T-cell (primary cell): ENCODE measurements at regions not wholly inside any gene's neighbourhood (a gene's known extent, or its start where the extent isn't known, plus 50 kb on each side); places are given as distances from the start of the nearest gene placed in this dataset.

Experiments used
- ATAC-seq, 4 experiments: fragments of 200-7000 bp in 3 of 4; fragments of 150-1000 bp in 1 of 4; cut with Tn5 transposase; replicated peaks in 1 of 4; 1 replicate in 3 of 4; 2 replicates in 1 of 4; pipeline ENCODE4 v1.10.0; 2021; ENCODE audit warnings: moderate library complexity in 3 of 4, mild to moderate bottlenecking in 2 of 4, moderate number of reproducible peaks in 1 of 4
- CTCF ChIA-PET, 2 donors: fragments of 300-600 bp; sonication (Branson Sonifier 250); formaldehyde crosslinking; loops; one replicate each; lab custom pipeline; 2022; ENCODE audit warnings: antibody characterized with exemption in 2 of 2; lab: Charles Lee
- POLR2A ChIA-PET, 2 donors: fragments of 300-600 bp; sonication (Branson Sonifier 250); formaldehyde crosslinking; loops; one replicate each; lab custom pipeline; 2022; ENCODE audit warnings: antibody characterized with exemption in 2 of 2; lab: Charles Lee
- DNase-seq, 35 experiments: peaks; one replicate each; pipeline versions ENCODE4 v3.0.0 to v3.0.0-alpha.2; 2013 to 2023
- H3K27ac ChIP-seq: one replicate; pipeline ENCODE4 v1.5.1; 2013; ENCODE audit warnings: low read length
- H3K27me3 ChIP-seq, 2 experiments: replicated peaks in 1 of 2; 1 replicate in 1 of 2; 2 replicates in 1 of 2; pipeline versions ENCODE4 v1.6.1 to v1.7.0; 2013; ENCODE audit warnings: low read length in 1 of 2, mixed read lengths in 1 of 2; ENCODE audit not compliant: control insufficient read depth in 2 of 2, insufficient read depth in 2 of 2; ENCODE audit errors: extremely low read depth in 1 of 2
- H3K36me3 ChIP-seq, 2 donors: 1 replicate in 1 of 2; 2 replicates in 1 of 2; pipeline versions ENCODE4 v1.6.1 to v1.7.0; 2013; ENCODE audit warnings: low read length in 1 of 2; ENCODE audit not compliant: control insufficient read depth in 2 of 2, insufficient read depth in 1 of 2; ENCODE audit errors: extremely low read depth in 1 of 2
- H3K4me1 ChIP-seq, 2 experiments: 1 replicate in 1 of 2; 2 replicates in 1 of 2; pipeline versions ENCODE4 v1.6.1 to v1.7.0; 2013; ENCODE audit warnings: low read length in 2 of 2, mixed read lengths in 1 of 2; ENCODE audit not compliant: insufficient read depth in 2 of 2, control insufficient read depth in 1 of 2; ENCODE audit errors: extremely low read depth in 1 of 2
- H3K4me3 ChIP-seq, 2 donors: 1 replicate in 1 of 2; 2 replicates in 1 of 2; pipeline versions ENCODE4 v1.5.1 to v1.7.0; 2013; ENCODE audit warnings: mild to moderate bottlenecking in 2 of 2, low read length in 1 of 2, moderate library complexity in 1 of 2; ENCODE audit not compliant: control insufficient read depth in 1 of 2; ENCODE audit errors: extremely low read depth in 1 of 2
- H3K9me3 ChIP-seq: 2 replicates; pipeline ENCODE4 v1.7.0; 2013
- H3K27ac Mint-ChIP-seq, 2 donors: one replicate each; pipeline ENCODE4 v1.8.0; 2020 to 2021; ENCODE audit warnings: mild to moderate bottlenecking in 2 of 2, mixed read lengths in 2 of 2
- H3K27me3 Mint-ChIP-seq, 2 donors: one replicate each; pipeline ENCODE4 v1.8.0; 2021 to 2022; ENCODE audit warnings: mixed read lengths in 2 of 2
- H3K36me3 Mint-ChIP-seq: one replicate; pipeline ENCODE4 v1.8.0; 2021; ENCODE audit warnings: mixed read lengths
- H3K4me1 Mint-ChIP-seq, 3 donors: one replicate each; pipeline ENCODE4 v1.8.0; 2020 to 2022; ENCODE audit warnings: mixed read lengths in 3 of 3, mild to moderate bottlenecking in 1 of 3
- H3K4me3 Mint-ChIP-seq, 3 donors: one replicate each; pipeline ENCODE4 v1.8.0; 2020 to 2022; ENCODE audit warnings: mild to moderate bottlenecking in 3 of 3, mixed read lengths in 3 of 3, moderate library complexity in 3 of 3
- H3K9me3 Mint-ChIP-seq, 3 donors: one replicate each; pipeline ENCODE4 v1.8.0; 2020 to 2022; ENCODE audit warnings: mixed read lengths in 3 of 3
- WGBS: methylation state at CpG from one replicate; pipeline ENCODE4 v1.1.5; 2013; ENCODE audit warnings: missing lambda C conversion rate; ENCODE audit not compliant: insufficient coverage; 5-methylcytosine and 5-hydroxymethylcytosine counted together

DNA sequence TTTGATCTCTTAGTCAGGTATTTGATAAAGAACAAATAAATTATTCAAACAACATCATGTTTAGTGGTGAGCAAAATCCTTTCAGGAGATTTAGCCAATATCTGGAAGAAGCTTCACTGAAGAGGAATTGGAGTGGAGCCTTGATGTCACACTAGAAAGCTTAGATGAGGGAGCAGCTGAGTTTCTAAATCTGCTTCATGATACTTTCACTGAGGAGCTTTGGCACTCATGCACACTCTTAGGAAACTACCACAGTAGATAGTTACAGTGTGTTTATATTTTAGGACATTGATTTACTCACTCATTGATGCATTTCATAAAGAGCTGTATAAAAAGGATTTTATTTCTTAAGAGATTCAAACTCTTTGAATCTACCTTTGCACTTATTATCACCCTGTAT is 366.2 kb upstream of the BTBD3 start:
- H3K27ac ChIP-seq: no peak overlapping the region
- Mint-ChIP-seq H3K4me1 (no peaks in the 10 kb centered on the region), H3K27ac (no peak overlapping the region), H3K4me3 (no peak overlapping the region), H3K9me3 (peaks cover 0 to 3% (median 2%) of the 10 kb centered on the region in 3 donors), H3K27me3 (no peaks in the 10 kb centered on the region), H3K36me3 (no peaks in the 10 kb centered on the region)
- no peaks in the 10 kb centered on the region for H3K9me3 ChIP-seq
- no peak overlapping the region for H3K4me3 ChIP-seq
- ChIA-PET POLR2A (no interaction called here), CTCF (interaction anchor here in 1 of 2 donors (0.6 kb wide), 1 partner anchor 8 kb away, joined by 3 read pairs; no protein-coding TSS in a partner anchor)
- DNase-seq (no peak), ATAC-seq (no peak)
- H3K4me1 ChIP-seq: no peaks in the 10 kb centered on the region
- H3K36me3 ChIP-seq: no peaks in the 10 kb centered on the region
- H3K27me3 ChIP-seq: no peaks in the 10 kb centered on the region

- WGBS: 77% methylated on average over 3 of the region's 4 CpGs
- no peaks in the 10 kb centered on the region for H3K4me1 Mint-ChIP-seq
- Histone ChIP-seq H3K27me3 (no peaks in the 10 kb centered on the region), H3K27ac (no peak overlapping the region), H3K4me1 (no peaks in the 10 kb centered on the region), H3K9me3 (no peaks in the 10 kb centered on the region), H3K36me3 (no peaks in the 10 kb centered on the region), H3K4me3 (no peak overlapping the region)
- no peak overlapping the region for H3K27ac Mint-ChIP-seq
- ChIA-PET POLR2A (no interaction called here), CTCF (no interaction called here)
- peaks cover 0 to 3% (median 3%) of the 10 kb centered on the region in 3 donors for H3K9me3 Mint-ChIP-seq
- no peak overlapping the region for H3K4me3 Mint-ChIP-seq
- no peak for DNase-seq
- no peaks in the 10 kb centered on the region for H3K27me3 Mint-ChIP-seq
- H3K36me3 Mint-ChIP-seq: no peaks in the 10 kb centered on the region
- ATAC-seq: no peak
These were observed 364.1 kb upstream of the BTBD3 start for GRCh38 chr20:11553603-11554002.

- Histone ChIP-seq H3K9me3 (no peaks in the 10 kb centered on the region), H3K4me3 (no peak overlapping the region), H3K4me1 (no peaks in the 10 kb centered on the region), H3K27me3 (no peaks in the 10 kb centered on the region), H3K27ac (no peak overlapping the region), H3K36me3 (no peaks in the 10 kb centered on the region)
- CTCF ChIA-PET: no interaction called here
- DNase-seq (no peak), ATAC-seq (no peak)
- no peak overlapping the region for H3K4me3 Mint-ChIP-seq
- WGBS: no CpG with 5 or more reads among the region's 2 CpGs
- no peak overlapping the region for H3K27ac Mint-ChIP-seq
- peaks cover 3 to 7% (median 7%) of the 10 kb centered on the region in 3 donors for H3K9me3 Mint-ChIP-seq
- no peaks in the 10 kb centered on the region for H3K36me3 Mint-ChIP-seq
- POLR2A ChIA-PET: no interaction called here
- H3K27me3 Mint-ChIP-seq: no peaks in the 10 kb centered on the region
- H3K4me1 Mint-ChIP-seq: no peaks in the 10 kb centered on the region
These were observed 362.2 kb upstream of the BTBD3 start for GRCh38 chr20:11555510-11555909.

DNA sequence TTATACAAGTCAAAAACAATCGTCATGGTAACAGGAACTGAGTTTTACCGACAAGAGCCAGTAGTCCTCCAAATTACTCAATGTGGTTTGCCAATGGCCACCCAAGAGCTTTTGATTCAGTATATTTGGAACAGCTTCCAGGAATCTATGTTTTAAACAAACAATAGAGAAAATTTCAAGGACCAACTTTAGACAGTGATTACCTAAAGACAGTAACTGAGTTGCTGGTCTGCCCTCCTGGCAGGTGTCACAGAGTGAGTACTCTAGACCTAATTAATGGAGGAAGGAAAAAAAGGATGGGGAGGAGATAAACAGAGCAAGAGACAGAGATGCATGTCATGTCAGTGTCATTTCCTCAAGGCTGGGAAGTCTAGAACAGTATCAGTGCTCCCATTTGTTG is 361.3 kb upstream of the BTBD3 start:
- H3K9me3 ChIP-seq: no peaks in the 10 kb centered on the region
- no peak overlapping the region for H3K27ac Mint-ChIP-seq
- DNase-seq (no peak), ATAC-seq (no peak)
- CTCF ChIA-PET: no interaction called here
- no peaks in the 10 kb centered on the region for H3K27me3 ChIP-seq
- no peaks in the 10 kb centered on the region for H3K4me1 ChIP-seq
- POLR2A ChIA-PET: no interaction called here
- H3K36me3 Mint-ChIP-seq: no peaks in the 10 kb centered on the region
- H3K4me3 ChIP-seq: no peak overlapping the region
- H3K27ac ChIP-seq: no peak overlapping the region
- WGBS: 86% methylated on average over 2 of the region's 2 CpGs
- no peaks in the 10 kb centered on the region for H3K4me1 Mint-ChIP-seq
- no peaks in the 10 kb centered on the region for H3K27me3 Mint-ChIP-seq
- H3K4me3 Mint-ChIP-seq: no peak overlapping the region
- no peaks in the 10 kb centered on the region for H3K36me3 ChIP-seq
- peaks cover 3 to 7% (median 7%) of the 10 kb centered on the region in 3 donors for H3K9me3 Mint-ChIP-seq

- CTCF ChIA-PET: no interaction called here
- H3K27me3 Mint-ChIP-seq: no peaks in the 10 kb centered on the region
- H3K4me3 Mint-ChIP-seq: no peak overlapping the region
- H3K4me1 Mint-ChIP-seq: no peaks in the 10 kb centered on the region
- H3K9me3 Mint-ChIP-seq: peaks cover 3 to 20% (median 11%) of the 10 kb centered on the region in 3 donors
- H3K9me3 ChIP-seq: no peaks in the 10 kb centered on the region
- H3K36me3 ChIP-seq: no peaks in the 10 kb centered on the region
- H3K27ac Mint-ChIP-seq: no peak overlapping the region
- H3K36me3 Mint-ChIP-seq: no peaks in the 10 kb centered on the region
- POLR2A ChIA-PET: no interaction called here
- H3K4me3 ChIP-seq: no peak overlapping the region
- no peak for ATAC-seq
- no peaks in the 10 kb centered on the region for H3K27me3 ChIP-seq
- no peak overlapping the region for H3K27ac ChIP-seq
- no peak for DNase-seq
- no CpG with 5 or more reads among the region's 5 CpGs for WGBS
- H3K4me1 ChIP-seq: no peaks in the 10 kb centered on the region
These were observed 353.2 kb upstream of the BTBD3 start for GRCh38 chr20:11564491-11564890.

GRCh38 chr20:11569163-11569562 is 348.5 kb upstream of the BTBD3 start:
- DNase-seq (no peak), ATAC-seq (no peak)
- Histone ChIP-seq H3K36me3 (no peaks in the 10 kb centered on the region), H3K9me3 (no peaks in the 10 kb centered on the region), H3K27me3 (no peaks in the 10 kb centered on the region), H3K27ac (no peak overlapping the region), H3K4me1 (no peaks in the 10 kb centered on the region), H3K4me3 (no peak overlapping the region)
- H3K36me3 Mint-ChIP-seq: no peaks in the 10 kb centered on the region
- no peaks in the 10 kb centered on the region for H3K27me3 Mint-ChIP-seq
- no peak overlapping the region for H3K4me3 Mint-ChIP-seq
- ChIA-PET POLR2A (no interaction called here), CTCF (no interaction called here)
- H3K4me1 Mint-ChIP-seq: no peaks in the 10 kb centered on the region
- H3K27ac Mint-ChIP-seq: no peak overlapping the region
- H3K9me3 Mint-ChIP-seq: peaks cover 3 to 14% (median 11%) of the 10 kb centered on the region in 3 donors
- WGBS: 40% methylated on average over 1 of the region's 5 CpGs

DNA sequence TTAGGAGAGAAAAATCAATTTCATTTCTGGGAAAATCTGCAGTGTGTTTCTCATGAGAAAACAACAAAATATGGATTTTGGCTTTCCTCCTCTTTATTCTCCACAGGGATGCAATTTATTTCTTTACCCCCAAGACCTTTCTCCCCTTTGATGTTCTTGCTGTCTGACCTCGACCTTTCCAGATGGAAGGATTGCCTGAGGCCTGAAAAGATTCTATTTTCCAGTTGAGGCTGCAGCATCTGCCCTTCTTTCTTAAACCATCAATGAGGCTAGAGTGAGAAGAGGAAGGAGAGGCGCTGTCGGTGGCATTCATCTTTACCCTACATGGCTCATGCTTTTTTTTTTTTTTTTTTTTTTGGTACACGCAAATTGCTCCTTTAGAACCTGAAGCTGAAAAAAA is 344.2 kb upstream of the BTBD3 start:
- Histone ChIP-seq H3K36me3 (no peaks in the 10 kb centered on the region), H3K27me3 (no peaks in the 10 kb centered on the region), H3K9me3 (no peaks in the 10 kb centered on the region), H3K4me1 (no peaks in the 10 kb centered on the region), H3K4me3 (no peak overlapping the region), H3K27ac (no peak overlapping the region)
- DNase-seq: no peak
- H3K27ac Mint-ChIP-seq: no peak overlapping the region
- H3K4me1 Mint-ChIP-seq: no peaks in the 10 kb centered on the region
- H3K4me3 Mint-ChIP-seq: no peak overlapping the region
- POLR2A ChIA-PET: interaction anchor here in 1 of 2 donors (0.6 kb wide), 1 partner anchor 8 kb away, joined by 8 read pairs; no protein-coding TSS in a partner anchor
- ATAC-seq: no peak
- no peaks in the 10 kb centered on the region for H3K27me3 Mint-ChIP-seq
- H3K36me3 Mint-ChIP-seq: no peaks in the 10 kb centered on the region
- peaks cover 2 to 5% (median 4%) of the 10 kb centered on the region in 3 donors for H3K9me3 Mint-ChIP-seq
- CTCF ChIA-PET: interaction anchor here (0.6 kb wide), 2 partner anchors 12 to 137 kb away, joined by 4 read pairs; no protein-coding TSS in a partner anchor
- no CpG with 5 or more reads among the region's 4 CpGs for WGBS
